ENCODE measurements at regions not wholly inside any gene's neighbourhood (a gene's known extent, or its start where the extent isn't known, plus 50 kb on each side); places are given as distances from the start of the nearest gene placed in this dataset.
A peak's percentile ranks its signal among the peaks of the same experiment; 100 is the strongest.
"Not testable (repeated sequence)": the region's sequence is repeated elsewhere in the genome, so short reads cannot be mapped to it uniquely, and the experiment has no call there.

- DNase-seq = no peak
Measured at GRCh38 chr20:50345712-50346373, 155.2 kb downstream of the CEBPB start.

GRCh38 chr20:50346374-50347283, 156.0 kb downstream of the CEBPB start:
- peak; percentile 64 for DNase-seq

DNA sequence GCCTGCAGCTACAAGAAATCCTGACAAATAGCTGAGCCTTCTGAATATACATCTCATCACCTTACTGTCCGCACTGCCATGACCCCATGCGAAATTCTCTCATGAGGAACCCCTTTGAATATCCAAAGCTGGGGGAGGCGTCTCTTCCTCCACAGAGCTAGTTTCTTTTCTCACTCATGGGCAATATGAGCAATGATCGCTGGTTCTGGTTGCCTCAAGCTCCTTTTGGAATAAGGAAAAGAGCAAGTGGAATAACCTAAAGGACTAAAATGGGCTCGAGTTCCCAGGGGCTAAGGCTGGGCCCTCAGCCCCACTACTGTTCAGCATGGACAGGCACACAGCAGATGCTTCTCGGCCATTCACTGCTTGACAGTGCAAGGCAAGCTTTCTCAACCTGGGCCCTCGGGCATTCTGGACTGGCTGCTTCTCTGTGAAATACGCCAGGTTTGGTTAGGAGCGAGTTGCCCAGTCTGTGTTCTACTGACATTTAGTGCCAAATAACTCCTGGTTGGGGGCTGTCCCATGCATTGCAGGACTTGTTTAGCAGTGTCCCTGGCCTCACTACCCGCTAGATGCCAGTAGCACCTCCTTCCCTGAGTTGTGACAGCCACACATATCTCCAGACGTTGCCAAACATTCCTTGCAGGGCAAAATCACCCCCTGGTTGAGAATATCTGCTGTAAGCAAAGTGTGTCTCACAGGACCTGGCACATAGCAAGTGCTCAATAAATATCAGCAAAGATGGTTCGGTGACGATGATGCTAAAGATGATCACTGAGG, 156.8 kb downstream of the CEBPB start:
- DNase-seq = no peak

DNA sequence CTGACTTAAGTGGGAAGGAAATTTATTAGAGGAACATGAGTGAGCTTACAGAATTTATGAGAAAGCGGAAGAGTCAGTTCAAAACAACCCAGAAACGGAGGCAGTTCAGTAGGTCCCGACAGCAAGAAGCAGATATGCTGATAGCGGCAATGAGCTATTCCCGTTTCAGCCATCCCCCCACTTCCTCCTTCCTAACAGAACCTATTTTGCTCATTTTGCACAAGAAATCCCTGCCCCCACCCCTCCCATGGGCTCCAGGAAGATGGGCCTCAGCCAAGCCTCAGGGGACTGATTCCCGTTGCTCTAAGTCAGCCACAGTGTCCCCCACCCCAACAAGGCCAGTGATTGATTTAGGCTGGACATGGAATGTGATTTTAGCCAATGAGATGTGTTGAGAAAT, 157.5 kb downstream of the CEBPB start:
- DNase-seq = no peak

DNA sequence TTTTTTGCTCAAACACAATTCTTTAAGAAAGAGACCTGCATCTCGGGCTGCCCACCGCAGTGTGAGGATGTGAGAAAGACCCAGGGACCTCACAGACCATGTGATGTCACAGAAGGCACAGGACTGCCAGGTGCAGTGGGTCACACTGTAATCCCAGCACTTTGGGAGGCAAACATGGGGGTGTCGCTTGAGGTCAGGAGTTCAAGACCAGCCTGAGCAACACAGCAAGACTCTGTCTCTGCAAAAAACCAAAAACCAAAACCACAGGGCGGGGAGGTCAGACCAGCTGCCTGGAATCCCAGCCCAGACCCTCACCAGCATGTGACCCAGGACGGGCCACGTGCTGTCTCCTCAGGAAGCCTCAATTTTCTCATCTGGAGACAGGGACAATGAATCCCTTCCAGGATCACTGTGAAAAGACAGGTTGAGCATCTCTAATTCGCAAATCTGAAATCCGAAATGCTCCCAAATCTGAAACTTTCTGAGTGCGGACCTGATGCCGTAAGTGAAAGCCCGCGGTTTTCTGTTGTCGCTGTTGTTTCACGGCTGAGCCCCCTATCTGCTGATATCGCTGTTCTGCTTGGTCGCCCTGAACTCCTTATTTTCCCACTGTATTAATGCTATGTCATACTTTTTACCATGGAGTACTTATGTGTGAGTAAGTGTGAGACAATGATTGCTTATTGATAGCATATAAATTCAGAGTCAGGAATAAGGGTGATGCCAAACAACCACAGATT, 159.5 kb upstream of the PTPN1 start:
- no peak for DNase-seq

DNA sequence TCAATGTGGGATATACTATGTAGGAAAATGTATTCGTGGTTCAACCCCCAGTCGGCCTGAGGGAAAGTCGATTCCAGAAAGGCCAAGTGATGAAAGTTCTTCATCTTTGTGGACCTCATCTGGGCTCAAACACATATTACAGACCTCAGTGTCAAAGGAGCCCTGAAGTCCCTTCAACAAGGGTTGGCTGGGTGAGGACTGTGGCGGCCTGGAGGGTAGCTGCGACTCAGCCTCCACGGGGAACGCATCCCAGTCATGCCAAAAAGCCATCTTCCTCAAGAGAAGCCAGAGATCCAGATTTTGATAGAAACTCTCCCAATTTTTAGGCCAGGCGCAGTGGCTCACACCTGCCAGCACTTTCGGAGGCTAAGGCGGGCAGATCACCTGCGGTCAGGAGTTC, 158.6 kb upstream of the PTPN1 start:
- DNase-seq = no peak

- no peak for DNase-seq
Measured at GRCh38 chr20:50353289-50353961, 156.8 kb upstream of the PTPN1 start.

GRCh38 chr20:50354721-50355589, 155.2 kb upstream of the PTPN1 start:
- DNase-seq = no peak

- DNase-seq = no peak
Measured at GRCh38 chr20:50355590-50356524, 154.3 kb upstream of the PTPN1 start.

DNA sequence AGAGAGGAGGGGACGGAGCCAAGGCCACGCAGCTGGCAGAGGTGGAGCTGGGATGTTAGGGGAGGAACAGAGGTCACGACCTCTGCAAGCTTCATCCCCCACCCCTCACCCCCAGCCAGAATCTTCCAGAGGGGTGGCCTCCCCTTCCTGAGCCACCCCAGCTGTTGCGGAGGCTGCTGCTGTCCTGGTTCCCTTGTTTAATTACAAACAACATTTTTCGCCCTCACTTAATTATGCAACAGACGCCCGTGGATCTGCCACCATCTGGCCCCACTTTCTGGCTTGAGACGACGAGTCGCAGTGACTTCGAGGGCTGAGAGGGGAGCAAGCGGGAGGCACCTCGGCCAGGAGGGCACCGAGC, 153.7 kb upstream of the PTPN1 start:
- no peak for DNase-seq

DNA sequence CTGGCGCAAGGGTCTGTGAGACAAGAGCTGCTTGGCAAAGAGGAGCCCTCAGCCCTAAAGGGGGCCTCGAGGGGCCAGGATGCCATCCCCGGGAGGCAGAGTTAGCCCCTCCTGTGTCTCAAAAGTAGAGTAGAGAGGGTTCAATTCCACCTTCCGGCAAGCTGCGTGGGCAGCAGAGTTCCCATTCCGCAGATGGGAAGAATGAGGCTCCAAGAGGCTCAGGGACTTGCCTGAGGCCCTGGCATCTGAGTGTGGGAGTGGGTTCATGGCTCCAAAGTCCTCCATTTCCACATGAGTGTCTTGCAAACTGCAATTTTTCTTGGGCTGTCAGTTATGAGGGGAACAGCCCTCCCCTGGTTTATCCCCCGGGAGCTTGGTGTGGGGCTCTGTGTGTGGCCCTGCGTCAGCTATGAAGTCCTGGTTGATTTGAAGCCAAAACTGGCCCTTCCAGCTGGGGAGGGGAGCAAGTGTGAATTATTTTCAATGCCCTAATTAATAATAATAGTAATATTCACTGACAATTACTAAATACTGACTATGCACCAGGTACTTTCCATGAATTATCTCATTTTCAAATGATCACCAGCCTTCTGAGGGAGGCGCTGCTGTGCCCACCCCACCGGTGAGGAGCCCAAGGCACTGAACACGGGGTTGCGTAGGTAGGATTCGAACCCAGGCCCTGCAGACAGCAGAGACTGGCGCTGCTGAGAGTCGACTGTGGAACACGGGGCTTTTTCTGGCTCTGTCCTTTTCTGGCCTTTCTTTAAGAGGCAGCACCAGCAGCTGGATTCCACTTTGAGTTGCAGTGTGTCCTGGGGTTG, 153.0 kb upstream of the PTPN1 start:
- no peak for DNase-seq

- DNase-seq = no peak
Measured at GRCh38 chr20:50357783-50358161, 152.4 kb upstream of the PTPN1 start.

- no peak for DNase-seq
Measured at GRCh38 chr20:50358166-50358565, 152.0 kb upstream of the PTPN1 start.

- DNase-seq = no peak
Measured at GRCh38 chr20:50358971-50359370, 151.2 kb upstream of the PTPN1 start.

DNA sequence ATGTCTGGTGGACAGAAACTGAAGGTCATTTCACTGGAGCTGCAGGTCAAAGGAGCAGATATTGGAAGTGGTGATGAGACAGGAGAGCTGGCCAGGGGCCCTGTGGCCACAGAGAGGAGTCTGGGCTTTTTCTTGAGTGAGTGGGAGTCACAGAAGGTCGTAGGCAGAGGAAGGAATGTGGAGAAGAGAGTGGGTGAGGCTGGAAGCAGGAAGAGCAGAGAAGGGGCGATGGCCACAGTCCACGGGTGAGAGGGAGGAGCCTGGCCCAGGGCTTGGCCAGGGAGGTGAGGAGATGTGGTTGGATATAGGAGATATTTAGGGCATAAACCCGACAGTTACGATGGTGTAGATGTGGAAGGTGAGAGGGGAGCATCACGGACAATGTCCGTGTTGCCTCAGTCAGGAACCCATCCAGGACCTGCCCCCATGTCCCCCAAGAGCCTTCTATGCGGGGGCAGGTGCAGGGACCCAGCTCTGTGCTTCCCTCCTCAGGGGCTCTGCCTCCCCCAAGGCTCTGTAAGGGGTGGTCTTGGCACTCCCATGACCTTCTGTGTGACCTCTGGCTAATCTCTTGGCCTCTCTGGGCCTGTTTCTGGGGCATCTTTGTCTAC, 150.5 kb upstream of the PTPN1 start:
- DNase-seq = no peak

DNA sequence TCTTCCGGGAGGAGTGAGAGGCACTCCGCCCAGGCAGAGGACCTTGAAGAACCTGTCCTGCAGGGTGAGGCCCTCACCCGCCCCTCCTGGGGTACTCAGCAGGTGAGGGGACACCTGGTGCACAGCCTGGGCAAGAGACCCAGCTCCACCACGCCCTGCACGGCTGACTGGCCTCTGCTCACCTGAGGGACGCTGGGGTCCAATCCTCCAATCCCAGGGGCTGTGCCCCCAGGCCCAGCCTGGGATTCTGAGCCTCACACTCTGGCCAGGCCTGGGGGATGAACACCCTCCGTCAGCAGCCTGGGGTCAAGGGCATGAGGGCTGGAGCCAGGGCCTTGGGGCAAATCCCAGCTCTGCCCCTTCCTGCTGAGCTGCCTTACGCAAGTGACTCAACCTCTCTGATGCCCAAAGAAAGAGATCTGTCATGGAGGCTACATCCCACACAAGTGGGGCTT, 149.9 kb upstream of the PTPN1 start:
- peak; percentile 74 for DNase-seq

DNA sequence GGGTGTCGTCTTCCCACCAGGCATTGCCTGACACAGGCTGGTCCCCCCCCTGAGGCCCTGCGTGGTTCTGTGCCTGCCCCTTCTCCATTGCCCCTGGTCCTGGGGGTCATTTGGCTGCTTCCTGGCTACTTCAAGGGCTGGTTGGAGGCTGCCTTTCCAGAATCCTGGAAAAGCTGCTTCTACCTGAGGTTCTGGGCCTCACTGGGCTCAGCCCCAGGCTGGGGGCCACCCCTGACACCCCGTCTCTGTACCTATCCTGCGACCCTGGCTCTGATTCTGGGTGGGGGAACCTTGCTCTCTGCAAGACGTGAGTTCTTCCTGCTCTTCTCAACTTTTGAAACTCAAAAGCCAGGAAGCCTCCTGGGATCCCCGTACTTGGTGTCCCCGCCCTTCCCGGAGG, 149.3 kb upstream of the PTPN1 start:
- DNase-seq = no peak

DNA sequence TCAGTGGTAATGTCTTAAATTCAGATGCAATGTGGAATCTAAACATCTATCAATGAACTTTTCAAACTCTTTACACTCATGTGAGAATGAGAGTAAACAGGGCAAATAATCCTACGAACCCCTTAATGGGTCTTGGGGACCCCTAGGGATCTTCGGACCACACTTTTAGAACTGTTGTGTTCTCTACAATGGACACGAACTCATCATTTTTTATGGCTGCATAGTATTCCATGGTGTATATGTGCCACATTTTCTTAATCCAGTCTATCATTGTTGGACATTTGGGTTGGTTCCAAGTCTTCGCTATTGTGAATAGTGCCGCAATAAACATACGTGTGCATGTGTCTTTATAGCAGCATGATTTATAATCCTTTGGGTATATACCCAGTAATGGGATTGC, 148.0 kb upstream of the PTPN1 start:
- not testable (repeated sequence) for DNase-seq

DNA sequence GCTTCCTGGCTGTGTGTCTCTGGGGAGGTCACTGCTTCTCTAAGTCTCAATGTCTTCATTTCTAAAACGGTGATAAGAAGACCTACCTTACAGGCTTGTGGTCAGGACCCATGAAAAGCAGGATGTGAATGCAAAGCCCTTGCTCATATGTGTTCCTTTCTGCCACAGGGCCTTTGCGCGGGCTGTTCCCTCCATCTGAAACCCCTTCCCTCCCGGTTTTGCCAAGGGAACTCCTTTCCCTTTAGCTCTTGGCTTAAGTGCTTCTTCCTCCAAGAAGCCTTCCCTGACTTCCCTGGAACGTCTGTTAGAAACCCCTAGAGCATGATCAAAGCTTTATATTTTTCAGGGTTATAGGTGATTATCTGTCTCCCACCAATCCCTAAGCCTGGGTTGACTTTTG, 147.2 kb upstream of the PTPN1 start:
- DNase-seq = no peak

Data from NCI-H510A treated with DMSO at 0.1 percent for 48 hours (cell line).